ENCODE measurements at regions not wholly inside any gene's neighbourhood (a gene's known extent, or its start where the extent isn't known, plus 50 kb on each side); places are given as distances from the start of the nearest gene placed in this dataset.

GRCh38 chr18:78703291-78703690 is 276.3 kb upstream of the SALL3 start:
- DNase-seq (ENCODE audit: low read depth, low spot score) (no peak), FAIRE-seq (no peak)
- no peak overlapping the region for H2AFZ ChIP-seq (ENCODE audit: control insufficient read depth, low read length)
- H3K9me3 ChIP-seq (ENCODE audit: control insufficient read depth, low read depth, low read length): peaks cover 14% of the 10 kb centered on the region
- dilution Hi-C loops (cut with MboI; ENCODE audit: extremely low pct_ligation_motif_present, low sequenced_read_pairs): no loop called here
- no peaks in the 10 kb centered on the region for H3K9me1 ChIP-seq (ENCODE audit: control insufficient read depth, extremely low read depth, insufficient read depth, low read length)
- no peak for TF ChIP-seq CTCF (optimal IDR thresholded peaks at IDR 0.05 in 1 of 3, IDR thresholded peaks at IDR 0.05 in 1 of 3, conservative IDR thresholded peaks at IDR 0.05 in 1 of 3; ENCODE audit: extremely low read depth in 1 of 3, insufficient read depth in 2 of 3, low read length in 3 of 3)
- no peak for TF ChIP-seq EZH2 (IDR thresholded peaks at IDR 0.05; ENCODE audit: low read length)
- H3K36me3 ChIP-seq (ENCODE audit: control insufficient read depth in 2 of 2, extremely low read depth in 1 of 2, insufficient read depth in 2 of 2, low read length in 2 of 2): no peaks in the 10 kb centered on the region
- no peak overlapping the region for H3K4me2 ChIP-seq (ENCODE audit: control insufficient read depth, extremely low read depth, insufficient read depth, low read depth, low read length)
- no peaks in the 10 kb centered on the region for H3K27me3 ChIP-seq (ENCODE audit: control insufficient read depth, extremely low read depth, insufficient read depth, low read length)
- no peak overlapping the region for H3K4me3 ChIP-seq (ENCODE audit: control insufficient read depth in 2 of 3, extremely low read depth in 1 of 3, insufficient read depth in 2 of 3, low read depth in 1 of 3, low read length in 3 of 3)
- H3K4me1 ChIP-seq (ENCODE audit: control insufficient read depth, extremely low read depth, insufficient read depth, low read length): no peaks in the 10 kb centered on the region
- no peak overlapping the region for H3K27ac ChIP-seq (ENCODE audit: control insufficient read depth, insufficient read depth, low read length)
- no peaks in the 10 kb centered on the region for H4K20me1 ChIP-seq (ENCODE audit: control insufficient read depth, extremely low read depth, insufficient read depth, low read length)
- H3K9ac ChIP-seq (ENCODE audit: control insufficient read depth, extremely low read depth, insufficient read depth, low read length): no peak overlapping the region
- no peaks in the 10 kb centered on the region for H3K79me2 ChIP-seq (ENCODE audit: control insufficient read depth, insufficient read depth, low read length)

- no peak overlapping the region for H2AFZ ChIP-seq (ENCODE audit: control insufficient read depth, low read length)
- TF ChIP-seq EZH2 (IDR thresholded peaks at IDR 0.05; ENCODE audit: low read length) (no peak), CTCF (optimal IDR thresholded peaks at IDR 0.05 in 1 of 3, IDR thresholded peaks at IDR 0.05 in 1 of 3, conservative IDR thresholded peaks at IDR 0.05 in 1 of 3; ENCODE audit: extremely low read depth in 1 of 3, insufficient read depth in 2 of 3, low read length in 3 of 3) (no peak)
- H3K4me3 ChIP-seq (ENCODE audit: control insufficient read depth in 2 of 3, extremely low read depth in 1 of 3, insufficient read depth in 2 of 3, low read depth in 1 of 3, low read length in 3 of 3): no peak overlapping the region
- H3K4me2 ChIP-seq (ENCODE audit: control insufficient read depth, extremely low read depth, insufficient read depth, low read depth, low read length): no peak overlapping the region
- H3K9ac ChIP-seq (ENCODE audit: control insufficient read depth, extremely low read depth, insufficient read depth, low read length): no peak overlapping the region
- no peaks in the 10 kb centered on the region for H3K27me3 ChIP-seq (ENCODE audit: control insufficient read depth, extremely low read depth, insufficient read depth, low read length)
- H3K79me2 ChIP-seq (ENCODE audit: control insufficient read depth, insufficient read depth, low read length): no peaks in the 10 kb centered on the region
- DNase-seq (ENCODE audit: low read depth, low spot score): no peak
- no peaks in the 10 kb centered on the region for H3K36me3 ChIP-seq (ENCODE audit: control insufficient read depth in 2 of 2, extremely low read depth in 1 of 2, insufficient read depth in 2 of 2, low read length in 2 of 2)
- H3K9me3 ChIP-seq (ENCODE audit: control insufficient read depth, low read depth, low read length): peaks cover 12% of the 10 kb centered on the region
- dilution Hi-C loops (cut with MboI; ENCODE audit: extremely low pct_ligation_motif_present, low sequenced_read_pairs): no loop called here
- no peaks in the 10 kb centered on the region for H3K9me1 ChIP-seq (ENCODE audit: control insufficient read depth, extremely low read depth, insufficient read depth, low read length)
- no peaks in the 10 kb centered on the region for H4K20me1 ChIP-seq (ENCODE audit: control insufficient read depth, extremely low read depth, insufficient read depth, low read length)
- H3K4me1 ChIP-seq (ENCODE audit: control insufficient read depth, extremely low read depth, insufficient read depth, low read length): no peaks in the 10 kb centered on the region
- no peak for FAIRE-seq
- no peak overlapping the region for H3K27ac ChIP-seq (ENCODE audit: control insufficient read depth, insufficient read depth, low read length)
Measured at GRCh38 chr18:78704971-78705461, 274.6 kb upstream of the SALL3 start.

All from keratinocyte (primary cell).